K562 (cell line): ENCODE measurements at regions not wholly inside any gene's neighbourhood (a gene's known extent, or its start where the extent isn't known, plus 50 kb on each side); places are given as distances from the start of the nearest gene placed in this dataset.

Experiments
- ATAC-seq: fragments of 200-7000 bp; cut with Tn5 transposase; 3 replicates; pipeline ENCODE4 v1.9.1; 2020; ENCODE audit warnings: moderate library complexity
- BruUV-seq: library from RNA; stranded (reverse); fragments of 400-500 nt; replicated peaks from 2 replicates; lab custom pipeline; 2021; lab: Mats Ljungman, UMichigan
- CTCF ChIA-PET: fragments of 300-600 bp; formaldehyde crosslinking; extraction: SDS; loops from one replicate; lab custom pipeline; 2021; ENCODE audit warnings: low intra/inter-chr PET ratio; lab: Yijun Ruan, JAX
- POLR2A ChIA-PET: fragments of 300-600, 350-650 bp; sonication (Branson Sonifier 250); formaldehyde crosslinking; extraction: SDS; loops from one replicate; lab custom pipeline; 2021; ENCODE audit warnings: antibody characterized with exemption, inconsistent platforms; lab: Yijun Ruan, JAX
- DNase-seq, 4 experiments: peaks; one replicate each; pipeline versions ENCODE4 v3.0.0 to v3.0.0-alpha.2; 2011 to 2018; ENCODE audit warnings: low spot score in 3 of 4, mixed read lengths in 3 of 4; ENCODE audit errors: extremely low read depth in 1 of 4
- FAIRE-seq: peaks from 2 replicates; lab custom pipeline; 2011; peaks lifted over from hg19 to GRCh38; lab: Jason Lieb, UNC
- H2AFZ ChIP-seq: 2 replicates; pipeline ENCODE4 v1.6.0; 2011; ENCODE audit warnings: low read depth, low read length, control low read depth, inconsistent platforms
- H3K27ac ChIP-seq: fragments of 200-600 bp; 3 replicates; pipeline ENCODE4 v1.8.0; 2011; ENCODE audit warnings: low read depth, mild to moderate bottlenecking, control low read depth, inconsistent platforms, low read length, moderate library complexity, mixed read lengths; ENCODE audit errors: extremely low read depth
- H3K27me3 ChIP-seq, 2 experiments: fragments of 300-600 bp in 1 of 2; 2 replicates in 1 of 2; 3 replicates in 1 of 2; pipeline versions ENCODE4 v1.6.0 to v1.8.0; 2011; ENCODE audit warnings: inconsistent platforms in 2 of 2, low read length in 2 of 2, mild to moderate bottlenecking in 1 of 2, mixed read lengths in 1 of 2, moderate library complexity in 1 of 2; ENCODE audit not compliant: control insufficient read depth in 2 of 2, insufficient read depth in 2 of 2
- H3K36me3 ChIP-seq: fragments of 300-600 bp; 3 replicates; pipeline ENCODE4 v1.8.0; 2011; ENCODE audit warnings: mild to moderate bottlenecking, low read length, inconsistent platforms; ENCODE audit not compliant: control insufficient read depth, insufficient read depth
- H3K4me1 ChIP-seq, 2 experiments: fragments of 200-600 bp in 1 of 2; replicated peaks in 1 of 2; 2 replicates in 1 of 2; 3 replicates in 1 of 2; pipeline versions ENCODE4 v1.5.1 to v1.8.0; 2011; ENCODE audit warnings: inconsistent platforms in 2 of 2, low read length in 2 of 2, mild to moderate bottlenecking in 1 of 2, mixed read lengths in 1 of 2, moderate library complexity in 1 of 2; ENCODE audit not compliant: control insufficient read depth in 2 of 2, insufficient read depth in 2 of 2
- H3K4me2 ChIP-seq: 2 replicates; pipeline ENCODE4 v1.6.1; 2011; ENCODE audit warnings: low read length, control low read depth, inconsistent platforms, mixed read lengths; ENCODE audit not compliant: insufficient read depth
- H3K4me3 ChIP-seq: fragments of 200-600 bp; sonication (generic), shearing (Covaris generic); 2 replicates; pipeline ENCODE4 v1.5.1; 2016; ENCODE audit warnings: control low read depth, inconsistent platforms
- H3K79me2 ChIP-seq: fragments of 200-600 bp; 3 replicates; pipeline ENCODE4 v1.8.0; 2011; ENCODE audit warnings: low read length, inconsistent platforms; ENCODE audit not compliant: control insufficient read depth, insufficient read depth
- H3K9ac ChIP-seq, 2 experiments: 2 replicates each; pipeline versions ENCODE4 v1.6.0 to v1.6.1; 2011; ENCODE audit warnings: low read depth in 2 of 2, low read length in 2 of 2, control low read depth in 1 of 2, inconsistent platforms in 1 of 2, mild to moderate bottlenecking in 1 of 2, mixed read lengths in 1 of 2; ENCODE audit not compliant: insufficient read depth in 1 of 2
- H3K9me1 ChIP-seq: one replicate; pipeline ENCODE4 v1.6.0; 2011; ENCODE audit warnings: inconsistent platforms, mild to moderate bottlenecking, low read length, moderate library complexity; ENCODE audit not compliant: control insufficient read depth, insufficient read depth
- H3K9me3 ChIP-seq: replicated peaks from 2 replicates; pipeline ENCODE4 v1.5.1; 2011; ENCODE audit warnings: low read depth, low read length, inconsistent platforms; ENCODE audit not compliant: control insufficient read depth, insufficient read depth
- H4K20me1 ChIP-seq: replicated peaks from 2 replicates; pipeline ENCODE4 v1.6.1; 2011; ENCODE audit warnings: low read length, inconsistent platforms, mixed read lengths; ENCODE audit not compliant: control insufficient read depth, insufficient read depth
- C11orf30 ChIP-seq: fragments of 450-650 bp; IDR thresholded peaks from 2 replicates; pipeline ENCODE4 v1.6.1; 2016; ENCODE audit warnings: low read depth, mild to moderate bottlenecking
- FOXA1 ChIP-seq: fragments of 450-650 bp; IDR thresholded peaks from 2 replicates; pipeline ENCODE4 v1.6.1; 2016; ENCODE audit warnings: mild to moderate bottlenecking, borderline replicate concordance
- FOXA3 ChIP-seq, 2 experiments: fragments of 450-650 bp in 1 of 2; sonication (generic) in 1 of 2; formaldehyde crosslinking; IDR thresholded peaks in 1 of 2; conservative IDR thresholded peaks in 1 of 2; 2 replicates each; pipeline versions ENCODE4 v1.4.0 to v1.8.0; 2020 to 2022; ENCODE audit warnings: mild to moderate bottlenecking in 2 of 2, missing genetic modification reagents in 1 of 2
- KAT2B ChIP-seq: IDR thresholded peaks from one replicate; pipeline ENCODE4 v1.6.1; 2012; ENCODE audit warnings: low read depth, mild to moderate bottlenecking, control low read depth, inconsistent platforms, low read length, moderate library complexity
- MAFF ChIP-seq: IDR thresholded peaks from 2 replicates; pipeline ENCODE4 v1.6.1; 2012; ENCODE audit warnings: low read length, improper control_type of control experiment
- MAFG ChIP-seq: fragments of 450-650 bp; conservative IDR thresholded peaks from 2 replicates; pipeline ENCODE4 v1.6.1; 2016; ENCODE audit warnings: missing genetic modification characterization, missing compliant biosample characterization
- MAFK ChIP-seq: IDR thresholded peaks from 2 replicates; pipeline ENCODE4 v1.6.1; 2011; ENCODE audit warnings: low read length, improper control_type of control experiment
- NCOA1 ChIP-seq: fragments of 450-650 bp; IDR thresholded peaks from 2 replicates; pipeline ENCODE4 v1.6.1; 2016; ENCODE audit warnings: low read depth
- NFE2L1 ChIP-seq: fragments of 450-650 bp; IDR thresholded peaks from 2 replicates; pipeline ENCODE4 v1.6.1; 2016; ENCODE audit warnings: missing genetic modification characterization, low read depth, mild to moderate bottlenecking, missing compliant biosample characterization, moderate library complexity, borderline replicate concordance
- NR4A1 ChIP-seq, 2 experiments: fragments of 250-450 bp in 1 of 2; fragments of 450-650 bp in 1 of 2; sonication (Bioruptor Pico) in 1 of 2; IDR thresholded peaks; 2 replicates each; pipeline versions ENCODE4 v1.4.0 to v1.6.1; 2016 to 2020; ENCODE audit warnings: mild to moderate bottlenecking in 2 of 2, missing compliant biosample characterization in 1 of 2, missing genetic modification characterization in 1 of 2, moderate library complexity in 1 of 2
- POLR2H ChIP-seq: IDR thresholded peaks from 2 replicates; pipeline ENCODE4 v1.6.1; 2016; ENCODE audit warnings: missing genetic modification characterization, low read depth, mild to moderate bottlenecking, control low read depth, missing compliant biosample characterization, moderate library complexity
- RBM39 ChIP-seq: fragments of 200-400 bp; formaldehyde crosslinking; optimal IDR thresholded peaks from 2 replicates; pipeline ENCODE3; 2018; ENCODE audit warnings: low read depth, low read length
- SPI1 ChIP-seq: IDR thresholded peaks from 2 replicates; pipeline ENCODE4 v1.6.1; 2011; ENCODE audit warnings: low read depth, low read length, control low read depth, borderline replicate concordance
- ZNF217 ChIP-seq: sonication (generic); formaldehyde crosslinking; IDR thresholded peaks from 2 replicates; pipeline ENCODE4 v1.8.0; 2022; ENCODE audit warnings: mild to moderate bottlenecking, missing genetic modification reagents
- ZNF316 ChIP-seq: fragments of 450-650 bp; IDR thresholded peaks from 2 replicates; pipeline ENCODE4 v1.6.1; 2016
- ZNF780A ChIP-seq: fragments of 250-450 bp; sonication (Bioruptor Pico); IDR thresholded peaks from 2 replicates; pipeline ENCODE4 v1.5.0; 2021; ENCODE audit warnings: mild to moderate bottlenecking
- WGBS: fragments of 100-300 bp; shearing (Covaris generic); methylation state at CpG from one replicate; pipeline ENCODE4 v1.1.6; 2016; ENCODE audit warnings: low coverage, mixed read lengths; ENCODE audit not compliant: insufficient coverage; ENCODE audit errors: missing lambda C conversion rate; 5-methylcytosine and 5-hydroxymethylcytosine counted together
- in situ Hi-C: fragments of 300-500 bp; cut with MboI; formaldehyde crosslinking; loops from 4 replicates; pipeline ENCODE4 v1.15.0; 2018; ENCODE audit warnings: inconsistent platforms, mixed read lengths
- intact Hi-C: fragments of 100-400 bp; cut with micrococcal nuclease; formaldehyde crosslinking; loops from 2 replicates; pipeline ENCODE4 v1.14.2; 2022
- TF ChIP-seq, protein P1 (sequence below): fragments of 250-450 bp; sonication (Bioruptor Pico); IDR thresholded peaks from 2 replicates; pipeline ENCODE4 v1.9.0; 2021; ENCODE audit warnings: mild to moderate bottlenecking

DNA sequence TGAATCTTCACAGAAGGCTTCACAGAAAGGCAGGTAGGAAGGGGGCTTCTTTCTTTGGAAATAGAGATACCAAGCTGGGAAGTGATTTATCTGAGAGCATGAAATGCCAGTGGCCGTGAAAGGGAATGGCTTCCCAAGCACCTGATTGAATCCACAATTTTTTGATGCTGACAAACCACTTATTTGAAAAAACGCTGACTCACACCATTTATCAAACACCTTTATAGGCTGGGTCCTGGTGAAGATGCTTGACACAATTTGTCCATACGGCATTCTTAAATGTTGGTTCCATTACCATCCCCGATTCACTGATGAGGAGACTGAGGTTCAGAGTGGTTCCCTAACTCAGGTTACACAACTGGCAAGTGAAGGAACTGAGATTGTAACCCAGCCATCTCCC, 64.1 kb upstream of the POMGNT2 start:
- intact Hi-C loops (no loop called here), in situ Hi-C loops (no loop called here)
- TF ChIP-seq NFE2L1, result peak; percentile 8; the same call in 1 of the 2 replicates
- TF ChIP-seq POLR2H, result no peak
- no peak for TF ChIP-seq ZNF780A (CRISPR knock-in tag)
- TF ChIP-seq ZNF316, result peak; percentile 89
- peak; percentile 76 for TF ChIP-seq C11orf30
- TF ChIP-seq FOXA1, result no peak
- TF ChIP-seq RBM39, result no peak
- TF ChIP-seq MAFK, result peak; percentile 74
- TF ChIP-seq MAFG (tag), result peak; percentile 78
- TF ChIP-seq FOXA3 (CRISPR knock-in tag; conservative IDR thresholded peaks at IDR 0.05 in 1 of 2, IDR thresholded peaks at IDR 0.05 in 1 of 2), result no peak
- no peak for TF ChIP-seq SPI1
- peak; percentile 76 for TF ChIP-seq MAFF
- TF ChIP-seq KAT2B, result no peak
- TF ChIP-seq NCOA1, result no peak
- TF ChIP-seq ZNF217 (CRISPR knock-in tag), result no peak
- TF ChIP-seq, protein P1, sequence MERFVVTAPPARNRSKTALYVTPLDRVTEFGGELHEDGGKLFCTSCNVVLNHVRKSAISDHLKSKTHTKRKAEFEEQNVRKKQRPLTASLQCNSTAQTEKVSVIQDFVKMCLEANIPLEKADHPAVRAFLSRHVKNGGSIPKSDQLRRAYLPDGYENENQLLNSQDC (CRISPR knock-in tag), result no peak
- TF ChIP-seq NR4A1 (CRISPR knock-in tag; IDR thresholded peaks at IDR 0.05), result no peak
- no peak for TF ChIP-seq NR4A1 (tag; IDR thresholded peaks at IDR 0.05)
- H3K4me3 ChIP-seq, result no peak overlapping the region
- no peak overlapping the region for H2AFZ ChIP-seq
- H3K36me3 ChIP-seq, result no peaks in the 10 kb centered on the region
- no peaks in the 10 kb centered on the region for H3K9me1 ChIP-seq
- ChIA-PET POLR2A (interaction anchor here (0.7 to 0.9 kb wide), 3 partner anchors 13 to 289 kb away, joined by 3 read pairs; no protein-coding TSS in a partner anchor), CTCF (no interaction called here)
- no peak for FAIRE-seq
- no peak for ATAC-seq
- H3K4me2 ChIP-seq, result no peak overlapping the region
- BruUV-seq, result no TSS peak
- H3K79me2 ChIP-seq, result no peaks in the 10 kb centered on the region
- no peak for DNase-seq
- no peak overlapping the region for H3K27ac ChIP-seq
- peaks cover 0 to 12% of the 10 kb centered on the region in 2 experiments; a peak in 2 of 5 replicates for H3K27me3 ChIP-seq
- no peak overlapping the region for H3K9ac ChIP-seq
- 0% methylated on average over 4 of the region's 4 CpGs for WGBS
- no peaks in the 10 kb centered on the region for H3K4me1 ChIP-seq
- no peaks in the 10 kb centered on the region for H4K20me1 ChIP-seq
- peaks cover 2% of the 10 kb centered on the region; the same call in 1 of the 2 replicates for H3K9me3 ChIP-seq
